ENCODE measurements at regions not wholly inside any gene's neighbourhood (a gene's known extent, or its start where the extent isn't known, plus 50 kb on each side); places are given as distances from the start of the nearest gene placed in this dataset.
"Not testable (repeated sequence)": the region's sequence is repeated elsewhere in the genome, so short reads cannot be mapped to it uniquely, and the experiment has no call there.

DNA sequence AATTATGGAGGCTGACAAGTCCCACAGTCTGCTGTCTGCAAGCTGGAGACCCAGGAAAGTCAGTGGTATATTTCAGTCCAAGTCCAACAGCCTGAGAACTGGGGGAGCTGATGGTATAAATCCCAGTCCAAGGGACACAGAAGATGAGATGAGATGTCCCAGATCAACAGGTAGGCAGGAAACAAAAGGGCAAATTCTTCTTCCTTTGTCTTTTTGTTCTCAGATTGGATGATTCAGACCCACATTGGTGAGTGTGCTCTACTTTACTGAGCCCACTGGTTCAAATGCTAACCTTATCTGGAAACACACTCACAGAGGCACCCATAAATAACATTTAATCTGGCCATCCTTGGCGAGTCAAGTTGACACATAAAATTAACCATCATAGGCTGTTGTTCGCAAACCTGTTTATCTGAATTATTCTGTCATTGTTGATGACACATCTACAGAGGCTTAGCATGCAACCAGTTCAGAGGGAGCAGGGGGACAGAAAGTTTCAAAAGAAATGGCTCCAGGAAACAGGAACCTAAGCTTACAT, 62.7 kb upstream of the ITGA11 start:
- DNase-seq (ENCODE audit: low read depth) = no peak
- H3K4me3 ChIP-seq (ENCODE audit: control insufficient read depth, low read depth, low read length) = no peak overlapping the region
- TF ChIP-seq, protein P1, sequence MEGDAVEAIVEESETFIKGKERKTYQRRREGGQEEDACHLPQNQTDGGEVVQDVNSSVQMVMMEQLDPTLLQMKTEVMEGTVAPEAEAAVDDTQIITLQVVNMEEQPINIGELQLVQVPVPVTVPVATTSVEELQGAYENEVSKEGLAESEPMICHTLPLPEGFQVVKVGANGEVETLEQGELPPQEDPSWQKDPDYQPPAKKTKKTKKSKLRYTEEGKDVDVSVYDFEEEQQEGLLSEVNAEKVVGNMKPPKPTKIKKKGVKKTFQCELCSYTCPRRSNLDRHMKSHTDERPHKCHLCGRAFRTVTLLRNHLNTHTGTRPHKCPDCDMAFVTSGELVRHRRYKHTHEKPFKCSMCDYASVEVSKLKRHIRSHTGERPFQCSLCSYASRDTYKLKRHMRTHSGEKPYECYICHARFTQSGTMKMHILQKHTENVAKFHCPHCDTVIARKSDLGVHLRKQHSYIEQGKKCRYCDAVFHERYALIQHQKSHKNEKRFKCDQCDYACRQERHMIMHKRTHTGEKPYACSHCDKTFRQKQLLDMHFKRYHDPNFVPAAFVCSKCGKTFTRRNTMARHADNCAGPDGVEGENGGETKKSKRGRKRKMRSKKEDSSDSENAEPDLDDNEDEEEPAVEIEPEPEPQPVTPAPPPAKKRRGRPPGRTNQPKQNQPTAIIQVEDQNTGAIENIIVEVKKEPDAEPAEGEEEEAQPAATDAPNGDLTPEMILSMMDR (conservative IDR thresholded peaks at IDR 0.05; ENCODE audit: control insufficient read depth, insufficient read depth, low read depth, low read length) = no peak

- TF ChIP-seq, protein P1 (conservative IDR thresholded peaks at IDR 0.05; ENCODE audit: control insufficient read depth, insufficient read depth, low read depth, low read length) = no peak
- DNase-seq (ENCODE audit: low read depth) = no peak
- no peak overlapping the region for H3K4me3 ChIP-seq (ENCODE audit: control insufficient read depth, low read depth, low read length)
Observed at GRCh38 chr15:68495221-68495950, 63.4 kb upstream of the ITGA11 start.

DNA sequence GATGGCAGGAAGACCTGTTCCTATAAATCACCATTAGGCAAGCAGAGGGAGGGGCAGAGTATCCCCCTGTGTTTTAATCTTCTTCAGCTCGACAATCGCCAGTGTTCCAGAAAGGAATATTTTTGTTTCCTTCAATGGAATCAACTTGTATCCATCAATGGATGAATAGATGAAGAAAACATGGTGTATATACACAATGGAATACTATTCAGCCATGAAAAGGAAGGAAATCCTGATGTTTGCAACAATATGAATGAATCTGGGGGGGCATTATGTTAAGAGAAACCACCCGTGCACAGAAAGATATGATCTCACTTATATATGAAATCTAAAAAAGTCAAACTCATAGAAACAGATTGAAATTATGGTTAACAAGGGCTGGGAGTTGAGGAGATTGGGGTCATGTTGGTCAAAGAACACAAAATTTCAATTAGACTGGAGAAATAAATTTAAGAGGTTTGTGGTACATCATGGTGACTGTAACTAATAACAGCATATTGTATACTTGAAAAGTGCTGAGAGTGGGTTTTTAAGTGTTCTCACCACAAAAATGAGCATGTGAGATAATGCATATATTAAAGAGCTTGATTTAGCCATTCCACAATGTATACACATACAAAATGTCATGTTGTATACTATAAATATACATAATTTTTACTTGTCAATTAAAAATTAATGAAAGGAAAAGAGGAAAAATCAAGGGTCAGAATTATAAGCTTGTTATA, 64.2 kb upstream of the ITGA11 start:
- no peak for DNase-seq (ENCODE audit: low read depth)
- TF ChIP-seq, protein P1 (conservative IDR thresholded peaks at IDR 0.05; ENCODE audit: control insufficient read depth, insufficient read depth, low read depth, low read length) = no peak
- no peak overlapping the region for H3K4me3 ChIP-seq (ENCODE audit: control insufficient read depth, low read depth, low read length)

DNA sequence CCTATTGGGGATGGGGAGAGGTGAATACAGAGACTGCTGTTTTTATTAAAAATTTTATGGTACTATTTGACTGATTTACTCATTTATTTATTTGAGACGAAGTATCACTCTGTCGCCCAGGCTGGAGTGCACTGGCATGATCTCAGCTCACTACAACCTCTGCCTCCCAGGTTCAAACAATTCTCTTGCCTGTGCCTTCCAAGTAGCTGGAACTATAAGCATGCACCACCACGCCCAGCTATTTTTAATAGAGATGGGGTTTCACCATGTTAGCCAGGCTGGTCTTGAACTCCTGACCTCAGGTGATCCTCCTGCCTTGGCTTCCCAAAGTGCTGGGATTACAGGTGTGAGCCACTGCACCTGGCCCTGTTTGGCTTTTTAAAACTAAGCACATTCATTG, 64.8 kb upstream of the ITGA11 start:
- not testable (repeated sequence) for DNase-seq (ENCODE audit: low read depth); H3K4me3 ChIP-seq (ENCODE audit: control insufficient read depth, low read depth, low read length)

- TF ChIP-seq, protein P1 (conservative IDR thresholded peaks at IDR 0.05; ENCODE audit: control insufficient read depth, insufficient read depth, low read depth, low read length) = no peak
- no peak for DNase-seq (ENCODE audit: low read depth)
Observed at GRCh38 chr15:68497206-68497910, 65.4 kb upstream of the ITGA11 start.

GRCh38 chr15:68498076-68498475, 66.1 kb upstream of the ITGA11 start:
- DNase-seq (ENCODE audit: low read depth) = no peak
- TF ChIP-seq, protein P1 (conservative IDR thresholded peaks at IDR 0.05; ENCODE audit: control insufficient read depth, insufficient read depth, low read depth, low read length) = no peak
- H3K4me3 ChIP-seq (ENCODE audit: control insufficient read depth, low read depth, low read length) = no peak overlapping the region

More at GRCh38 chr15:68497206-68497910, 65.4 kb upstream of the ITGA11 start:
- no peak overlapping the region for H3K4me3 ChIP-seq (ENCODE audit: control insufficient read depth, low read depth, low read length)
